H9 (cell line): ENCODE measurements at regions not wholly inside any gene's neighbourhood (a gene's known extent, or its start where the extent isn't known, plus 50 kb on each side); places are given as distances from the start of the nearest gene placed in this dataset.

Experiments
- DNase-seq: peaks from one replicate; pipeline ENCODE4 v3.0.0-alpha.2; 2017
- H2AFZ ChIP-seq: one replicate; pipeline ENCODE4 v1.6.1; 2013; ENCODE audit warnings: mild to moderate bottlenecking, low read length, control low read depth, moderate library complexity
- H2AK5ac ChIP-seq: 2 replicates; pipeline ENCODE4 v1.6.1; 2013; ENCODE audit warnings: low read length, control low read depth, mixed read lengths; ENCODE audit not compliant: insufficient read length
- H2BK120ac ChIP-seq: one replicate; pipeline ENCODE4 v1.6.1; 2013; ENCODE audit warnings: low read depth, mild to moderate bottlenecking, low read length, control low read depth, inconsistent platforms; ENCODE audit not compliant: poor library complexity, severe bottlenecking
- H2BK12ac ChIP-seq: 2 replicates; pipeline ENCODE4 v1.6.1; 2013; ENCODE audit warnings: low read length, control low read depth, mixed read lengths, low read depth; ENCODE audit not compliant: insufficient read length
- H2BK15ac ChIP-seq: 2 replicates; pipeline ENCODE4 v1.6.1; 2013; ENCODE audit warnings: low read depth, low read length, control low read depth
- H2BK20ac ChIP-seq: one replicate; pipeline ENCODE4 v1.6.1; 2013; ENCODE audit warnings: low read depth, mild to moderate bottlenecking, low read length, control low read depth, inconsistent platforms; ENCODE audit not compliant: poor library complexity, severe bottlenecking
- H2BK5ac ChIP-seq: 2 replicates; pipeline ENCODE4 v1.6.1; 2013; ENCODE audit warnings: low read length, control low read depth, mixed read lengths; ENCODE audit not compliant: insufficient read length
- H3K14ac ChIP-seq: 2 replicates; pipeline ENCODE4 v1.6.1; 2013; ENCODE audit warnings: low read length, control low read depth; ENCODE audit not compliant: insufficient read depth
- H3K18ac ChIP-seq: 2 replicates; pipeline ENCODE4 v1.6.1; 2013; ENCODE audit warnings: low read depth, mild to moderate bottlenecking, mixed read lengths, low read length, control low read depth; ENCODE audit not compliant: insufficient read length
- H3K23ac ChIP-seq: 2 replicates; pipeline ENCODE4 v1.6.1; 2013; ENCODE audit warnings: low read length, control low read depth, mixed read lengths, low read depth; ENCODE audit not compliant: insufficient read length
- H3K23me2 ChIP-seq: 2 replicates; pipeline ENCODE4 v1.6.1; 2013; ENCODE audit warnings: low read depth, mild to moderate bottlenecking, mixed read lengths, low read length, control low read depth; ENCODE audit not compliant: insufficient read length, poor library complexity, severe bottlenecking
- H3K27ac ChIP-seq: 2 replicates; pipeline ENCODE4 v1.5.1; 2013; ENCODE audit warnings: low read length, control low read depth, mixed read lengths, low read depth; ENCODE audit not compliant: insufficient read length
- H3K27me3 ChIP-seq: 2 replicates; pipeline ENCODE4 v1.6.1; 2013; ENCODE audit warnings: low read length, control low read depth, inconsistent platforms; ENCODE audit not compliant: insufficient read depth
- H3K4ac ChIP-seq: 2 replicates; pipeline ENCODE4 v1.6.1; 2013; ENCODE audit warnings: low read depth, mild to moderate bottlenecking, control low read depth, inconsistent platforms, low read length, moderate library complexity
- H3K4me1 ChIP-seq: 2 replicates; pipeline ENCODE4 v1.6.1; 2013; ENCODE audit warnings: low read length, control low read depth, inconsistent platforms; ENCODE audit not compliant: insufficient read depth
- H3K4me2 ChIP-seq: 2 replicates; pipeline ENCODE4 v1.6.1; 2013; ENCODE audit warnings: low read length, control low read depth, mixed read lengths; ENCODE audit not compliant: insufficient read length, insufficient read depth
- H3K56ac ChIP-seq: 2 replicates; pipeline ENCODE4 v1.6.1; 2013; ENCODE audit warnings: low read depth, mild to moderate bottlenecking, mixed read lengths, low read length, control low read depth; ENCODE audit not compliant: insufficient read length
- H3K79me1 ChIP-seq: 2 replicates; pipeline ENCODE4 v1.6.1; 2013; ENCODE audit warnings: low read depth, mild to moderate bottlenecking, moderate library complexity, low read length, control low read depth, inconsistent platforms; ENCODE audit not compliant: insufficient read depth, poor library complexity, severe bottlenecking
- H3K79me2 ChIP-seq: 2 replicates; pipeline ENCODE4 v1.6.1; 2013; ENCODE audit warnings: low read length, control low read depth, inconsistent platforms; ENCODE audit not compliant: insufficient read depth
- H3K9ac ChIP-seq: 2 replicates; pipeline ENCODE4 v1.6.1; 2013; ENCODE audit warnings: low read length, control low read depth, mixed read lengths; ENCODE audit not compliant: insufficient read length; ENCODE audit errors: extremely low read depth
- H3K9me3 ChIP-seq: one replicate; pipeline ENCODE4 v1.6.1; 2013; ENCODE audit warnings: low read depth, low read length, inconsistent platforms; ENCODE audit not compliant: control insufficient read depth
- H3T11ph ChIP-seq: one replicate; pipeline ENCODE4 v1.6.1; 2013; ENCODE audit warnings: mild to moderate bottlenecking, low read length, control low read depth, inconsistent platforms
- H4K20me1 ChIP-seq: one replicate; pipeline ENCODE4 v1.6.1; 2013; ENCODE audit not compliant: control insufficient read depth, insufficient read length, insufficient read depth
- H4K5ac ChIP-seq: 2 replicates; pipeline ENCODE4 v1.6.1; 2013; ENCODE audit warnings: low read depth, mild to moderate bottlenecking, mixed read lengths, low read length, control low read depth; ENCODE audit not compliant: insufficient read length
- H4K8ac ChIP-seq: replicated peaks from 2 replicates; pipeline ENCODE4 v1.6.1; 2013; ENCODE audit warnings: low read length, control low read depth, mixed read lengths, low read depth; ENCODE audit not compliant: insufficient read length
- H4K91ac ChIP-seq: 2 replicates; pipeline ENCODE4 v1.6.1; 2013; ENCODE audit warnings: low read depth, mild to moderate bottlenecking, moderate library complexity, mixed read lengths, low read length, control low read depth; ENCODE audit not compliant: insufficient read length
- H3K27ac Mint-ChIP-seq, 3 experiments: 2 replicates in 2 of 3; 3 replicates in 1 of 3; pipeline ENCODE4 v1.8.0; 2020 to 2021; ENCODE audit warnings: mixed read lengths in 3 of 3, mild to moderate bottlenecking in 1 of 3, moderate library complexity in 1 of 3
- H3K27me3 Mint-ChIP-seq: 2 replicates; pipeline ENCODE4 v1.8.0; 2021; ENCODE audit warnings: low read depth, mild to moderate bottlenecking, moderate library complexity, mixed read lengths
- H3K36me3 Mint-ChIP-seq, 3 experiments: 2 replicates in 2 of 3; 3 replicates in 1 of 3; pipeline ENCODE4 v1.8.0; 2020 to 2021; ENCODE audit warnings: low read depth in 3 of 3, mixed read lengths in 3 of 3; ENCODE audit not compliant: insufficient read depth in 1 of 3
- H3K4me1 Mint-ChIP-seq, 2 experiments: 2 replicates each; pipeline ENCODE4 v1.8.0; 2020; ENCODE audit warnings: mixed read lengths in 2 of 2
- H3K4me3 Mint-ChIP-seq, 2 experiments: 2 replicates in 1 of 2; 3 replicates in 1 of 2; pipeline ENCODE4 v1.8.0; 2020 to 2021; ENCODE audit warnings: mild to moderate bottlenecking in 2 of 2, mixed read lengths in 2 of 2, moderate library complexity in 1 of 2
- H3K9me3 Mint-ChIP-seq, 2 experiments: 2 replicates in 1 of 2; 3 replicates in 1 of 2; pipeline ENCODE4 v1.8.0; 2020; ENCODE audit warnings: mild to moderate bottlenecking in 2 of 2, mixed read lengths in 2 of 2, moderate library complexity in 1 of 2
- CTCF ChIP-seq: fragments of 200-600 bp; sonication (generic); conservative IDR thresholded peaks from 3 replicates; pipeline ENCODE4 v1.8.0; 2021; ENCODE audit warnings: antibody characterized with exemption, mild to moderate bottlenecking
- WGBS: extraction: QIAGEN DNeasy Blood & Tissue Kit; methylation state at CpG from one replicate; pipeline ENCODE4 v1.1.7; 2013; ENCODE audit warnings: missing lambda C conversion rate, low lambda C conversion rate, mixed read lengths; ENCODE audit not compliant: insufficient read length; ENCODE audit errors: extremely low coverage; 5-methylcytosine and 5-hydroxymethylcytosine counted together

- no peak overlapping the region for H3T11ph ChIP-seq
- no peaks in the 10 kb centered on the region for H3K79me1 ChIP-seq
- no peak overlapping the region for H2BK12ac ChIP-seq
- no peak for DNase-seq
- H2BK15ac ChIP-seq, result no peak overlapping the region
- H3K4ac ChIP-seq, result no peak overlapping the region
- H2BK5ac ChIP-seq, result no peak overlapping the region
- no peaks in the 10 kb centered on the region for H3K79me2 ChIP-seq
- no peaks in the 10 kb centered on the region for H3K4me1 ChIP-seq
- H3K23me2 ChIP-seq, result no peaks in the 10 kb centered on the region
- H3K4me3 Mint-ChIP-seq, result no peak overlapping the region
- H3K56ac ChIP-seq, result no peak overlapping the region
- H4K20me1 ChIP-seq, result no peaks in the 10 kb centered on the region
- peaks cover 0 to 6% (median 5%) of the 10 kb centered on the region in 3 experiments; a peak in 4 of 7 replicates for H3K36me3 Mint-ChIP-seq
- no peak for TF ChIP-seq CTCF
- no CpG with 5 or more reads among the region's 10 CpGs for WGBS
- H2AK5ac ChIP-seq, result no peak overlapping the region
- no peaks in the 10 kb centered on the region for H3K4me1 Mint-ChIP-seq
- H3K18ac ChIP-seq, result no peak overlapping the region
- peaks cover 3 to 5% of the 10 kb centered on the region in 2 experiments; a peak in 3 of 5 replicates for H3K9me3 Mint-ChIP-seq
- no peaks in the 10 kb centered on the region for H3K27me3 ChIP-seq
- H3K4me2 ChIP-seq, result no peak overlapping the region
- H3K9ac ChIP-seq, result no peak overlapping the region
- H2BK120ac ChIP-seq, result no peak overlapping the region
- no peak overlapping the region for H4K91ac ChIP-seq
- H3K14ac ChIP-seq, result no peak overlapping the region
- H4K8ac ChIP-seq, result no peak overlapping the region
- H3K9me3 ChIP-seq, result no peaks in the 10 kb centered on the region
- H3K27ac ChIP-seq, result no peak overlapping the region
- H3K27ac Mint-ChIP-seq, result no peak overlapping the region
- no peak overlapping the region for H4K5ac ChIP-seq
- no peaks in the 10 kb centered on the region for H3K27me3 Mint-ChIP-seq
- H2BK20ac ChIP-seq, result no peak overlapping the region
- H2AFZ ChIP-seq, result no peak overlapping the region
- no peak overlapping the region for H3K23ac ChIP-seq
These were observed 66.5 kb upstream of the KTN1 start for GRCh38 chr14:55513491-55513890.
